PFSK-1 (cell line): ENCODE measurements at regions not wholly inside any gene's neighbourhood (a gene's known extent, or its start where the extent isn't known, plus 50 kb on each side); places are given as distances from the start of the nearest gene placed in this dataset.

Experiments
- FOXP2 ChIP-seq: optimal IDR thresholded peaks from 2 replicates; pipeline ENCODE3; 2011; ENCODE audit warnings: borderline replicate concordance, control low read depth, inconsistent platforms; ENCODE audit not compliant: insufficient read depth; ENCODE audit errors: extremely low read length, extremely low read depth
- POLR2AphosphoS5 ChIP-seq: IDR thresholded peaks from 2 replicates; pipeline ENCODE4 v1.6.1; 2012; ENCODE audit warnings: low read depth, mild to moderate bottlenecking, control low read depth, low read length, moderate library complexity
- REST ChIP-seq, 2 experiments: IDR thresholded peaks; 2 replicates each; pipeline versions ENCODE4 v1.6.1 to v1.8.0; 2011 to 2012; ENCODE audit warnings: low read depth in 2 of 2, low read length in 2 of 2, control low read depth in 1 of 2, inconsistent platforms in 1 of 2, mild to moderate bottlenecking in 1 of 2, moderate library complexity in 1 of 2; ENCODE audit not compliant: insufficient read depth in 1 of 2
- SIN3A ChIP-seq: IDR thresholded peaks from 2 replicates; pipeline ENCODE4 v1.6.1; 2012; ENCODE audit warnings: mild to moderate bottlenecking, low read length, moderate library complexity, borderline replicate concordance; ENCODE audit not compliant: insufficient read depth
- TAF1 ChIP-seq: IDR thresholded peaks from 2 replicates; pipeline ENCODE4 v1.6.1; 2012; ENCODE audit warnings: low read length, control low read depth, borderline replicate concordance; ENCODE audit not compliant: insufficient read depth

GRCh38 chr2:80968450-80968849, 663.9 kb upstream of the LRRTM1 start:
- TF ChIP-seq REST (IDR thresholded peaks at IDR 0.05; ENCODE audit: insufficient read depth in 1 of 2, low read depth in 2 of 2, low read length in 2 of 2) (no peak), FOXP2 (no peak), TAF1 (no peak), SIN3A (no peak), POLR2AphosphoS5 (no peak)

- TF ChIP-seq FOXP2, result no peak
- TF ChIP-seq POLR2AphosphoS5, result no peak
- TF ChIP-seq TAF1, result no peak
- no peak for TF ChIP-seq SIN3A
- TF ChIP-seq REST (IDR thresholded peaks at IDR 0.05; ENCODE audit: insufficient read depth in 1 of 2, low read depth in 2 of 2, low read length in 2 of 2), result no peak
Observed at GRCh38 chr2:80947601-80948130, 643.1 kb upstream of the LRRTM1 start.

- TF ChIP-seq SIN3A (no peak), TAF1 (no peak), REST (IDR thresholded peaks at IDR 0.05; ENCODE audit: insufficient read depth in 1 of 2, low read depth in 2 of 2, low read length in 2 of 2) (no peak), POLR2AphosphoS5 (no peak), FOXP2 (no peak)
Observed at GRCh38 chr2:80943487-80943886, 638.9 kb upstream of the LRRTM1 start.

GRCh38 chr2:80942766-80943165, 638.2 kb upstream of the LRRTM1 start:
- no peak for TF ChIP-seq POLR2AphosphoS5
- no peak for TF ChIP-seq REST (IDR thresholded peaks at IDR 0.05; ENCODE audit: insufficient read depth in 1 of 2, low read depth in 2 of 2, low read length in 2 of 2)
- no peak for TF ChIP-seq TAF1
- TF ChIP-seq SIN3A, result no peak
- TF ChIP-seq FOXP2, result no peak

GRCh38 chr2:80938463-80938862, 633.9 kb upstream of the LRRTM1 start:
- TF ChIP-seq FOXP2, result no peak
- TF ChIP-seq SIN3A, result no peak
- no peak for TF ChIP-seq REST (IDR thresholded peaks at IDR 0.05; ENCODE audit: insufficient read depth in 1 of 2, low read depth in 2 of 2, low read length in 2 of 2)
- TF ChIP-seq TAF1, result no peak
- no peak for TF ChIP-seq POLR2AphosphoS5
